Immature natural killer cell (primary cell): ENCODE measurements at regions not wholly inside any gene's neighbourhood (a gene's known extent, or its start where the extent isn't known, plus 50 kb on each side); places are given as distances from the start of the nearest gene placed in this dataset.

Experiments used
- DNase-seq, 3 donors: peaks; one replicate each; pipeline ENCODE4 v3.0.0; 2022; ENCODE audit warnings: mixed read lengths in 1 of 3
- H3K27ac Mint-ChIP-seq, 6 donors: one replicate each; pipeline ENCODE4 v1.8.0; 2020; ENCODE audit warnings: mixed read lengths in 6 of 6, mild to moderate bottlenecking in 5 of 6, inconsistent platforms in 4 of 6, moderate library complexity in 3 of 6
- H3K27me3 Mint-ChIP-seq, 3 donors: one replicate each; pipeline ENCODE4 v1.8.0; 2020 to 2021; ENCODE audit warnings: low read depth in 3 of 3, mild to moderate bottlenecking in 3 of 3, mixed read lengths in 3 of 3, moderate library complexity in 3 of 3, inconsistent platforms in 1 of 3
- H3K36me3 Mint-ChIP-seq, 3 donors: one replicate each; pipeline ENCODE4 v1.8.0; 2020; ENCODE audit warnings: mixed read lengths in 3 of 3, inconsistent platforms in 2 of 3, mild to moderate bottlenecking in 2 of 3
- H3K4me1 Mint-ChIP-seq, 2 donors: one replicate each; pipeline ENCODE4 v1.8.0; 2020; ENCODE audit warnings: inconsistent platforms in 2 of 2, mild to moderate bottlenecking in 2 of 2, mixed read lengths in 2 of 2, moderate library complexity in 1 of 2
- H3K4me3 Mint-ChIP-seq, 5 donors: one replicate each; pipeline ENCODE4 v1.8.0; 2020; ENCODE audit warnings: mild to moderate bottlenecking in 5 of 5, mixed read lengths in 5 of 5, inconsistent platforms in 3 of 5, moderate library complexity in 3 of 5
- H3K9me3 Mint-ChIP-seq, 6 donors: one replicate each; pipeline ENCODE4 v1.8.0; 2020; ENCODE audit warnings: mild to moderate bottlenecking in 6 of 6, mixed read lengths in 6 of 6, inconsistent platforms in 4 of 6, moderate library complexity in 3 of 6

GRCh38 chr2:215850380-215850779 lies 163.0 kb downstream of the MREG start:
- no peak overlapping the region for H3K4me3 Mint-ChIP-seq
- H3K4me1 Mint-ChIP-seq = no peaks in the 10 kb centered on the region
- no peaks in the 10 kb centered on the region for H3K36me3 Mint-ChIP-seq
- no peak for DNase-seq
- no peak overlapping the region for H3K27ac Mint-ChIP-seq
- H3K27me3 Mint-ChIP-seq = peaks cover 0 to 3% (median 3%) of the 10 kb centered on the region in 3 donors
- H3K9me3 Mint-ChIP-seq = no peaks in the 10 kb centered on the region

- Mint-ChIP-seq H3K27ac (no peak overlapping the region), H3K4me1 (no peaks in the 10 kb centered on the region), H3K4me3 (no peak overlapping the region), H3K27me3 (peaks cover 0 to 3% (median 3%) of the 10 kb centered on the region in 3 donors), H3K9me3 (no peaks in the 10 kb centered on the region), H3K36me3 (no peaks in the 10 kb centered on the region)
- DNase-seq = no peak
Observed at GRCh38 chr2:215849771-215850170, 163.6 kb downstream of the MREG start.

GRCh38 chr2:215848698-215849097 lies 164.7 kb downstream of the MREG start:
- H3K27me3 Mint-ChIP-seq = peaks cover 0 to 3% (median 0%) of the 10 kb centered on the region in 3 donors
- no peak overlapping the region for H3K4me3 Mint-ChIP-seq
- H3K36me3 Mint-ChIP-seq = no peaks in the 10 kb centered on the region
- no peak for DNase-seq
- no peaks in the 10 kb centered on the region for H3K4me1 Mint-ChIP-seq
- H3K27ac Mint-ChIP-seq = no peak overlapping the region
- H3K9me3 Mint-ChIP-seq = no peaks in the 10 kb centered on the region

- no peak for DNase-seq
- no peak overlapping the region for H3K27ac Mint-ChIP-seq
- no peaks in the 10 kb centered on the region for H3K36me3 Mint-ChIP-seq
- H3K4me1 Mint-ChIP-seq = no peaks in the 10 kb centered on the region
- no peaks in the 10 kb centered on the region for H3K9me3 Mint-ChIP-seq
- H3K27me3 Mint-ChIP-seq = peaks cover 0 to 3% (median 0%) of the 10 kb centered on the region in 3 donors
- no peak overlapping the region for H3K4me3 Mint-ChIP-seq
Observed at GRCh38 chr2:215848146-215848545, 165.2 kb downstream of the MREG start.

GRCh38 chr2:215847718-215848117 lies 165.6 kb downstream of the MREG start:
- Mint-ChIP-seq H3K9me3 (no peaks in the 10 kb centered on the region), H3K4me3 (no peak overlapping the region), H3K36me3 (no peaks in the 10 kb centered on the region), H3K27ac (no peak overlapping the region), H3K27me3 (peaks cover 0 to 3% (median 0%) of the 10 kb centered on the region in 3 donors), H3K4me1 (no peaks in the 10 kb centered on the region)
- DNase-seq = no peak

GRCh38 chr2:215847056-215847455 lies 166.3 kb downstream of the MREG start:
- H3K9me3 Mint-ChIP-seq = no peaks in the 10 kb centered on the region
- H3K27me3 Mint-ChIP-seq = peaks cover 0 to 3% (median 0%) of the 10 kb centered on the region in 3 donors
- no peaks in the 10 kb centered on the region for H3K4me1 Mint-ChIP-seq
- H3K36me3 Mint-ChIP-seq = no peaks in the 10 kb centered on the region
- DNase-seq = no peak
- H3K4me3 Mint-ChIP-seq = no peak overlapping the region
- H3K27ac Mint-ChIP-seq = no peak overlapping the region

GRCh38 chr2:215845839-215846586 lies 167.3 kb downstream of the MREG start:
- Mint-ChIP-seq H3K27ac (no peak overlapping the region), H3K27me3 (peaks cover 0 to 3% (median 0%) of the 10 kb centered on the region in 3 donors), H3K4me3 (no peak overlapping the region), H3K9me3 (no peaks in the 10 kb centered on the region), H3K36me3 (no peaks in the 10 kb centered on the region), H3K4me1 (no peaks in the 10 kb centered on the region)
- DNase-seq = no peak

GRCh38 chr2:215843579-215843978 lies 169.8 kb downstream of the MREG start:
- peaks cover 0 to 3% (median 0%) of the 10 kb centered on the region in 3 donors for H3K27me3 Mint-ChIP-seq
- no peak overlapping the region for H3K27ac Mint-ChIP-seq
- no peak for DNase-seq
- no peaks in the 10 kb centered on the region for H3K9me3 Mint-ChIP-seq
- H3K4me1 Mint-ChIP-seq = no peaks in the 10 kb centered on the region
- no peak overlapping the region for H3K4me3 Mint-ChIP-seq
- H3K36me3 Mint-ChIP-seq = no peaks in the 10 kb centered on the region

GRCh38 chr2:215841175-215841816 lies 172.1 kb downstream of the MREG start:
- no peaks in the 10 kb centered on the region for H3K9me3 Mint-ChIP-seq
- H3K4me3 Mint-ChIP-seq = no peak overlapping the region
- DNase-seq = no peak
- H3K4me1 Mint-ChIP-seq = no peaks in the 10 kb centered on the region
- no peaks in the 10 kb centered on the region for H3K36me3 Mint-ChIP-seq
- no peak overlapping the region for H3K27ac Mint-ChIP-seq
- H3K27me3 Mint-ChIP-seq = peaks cover 1 to 3% (median 2%) of the 10 kb centered on the region in 3 donors

GRCh38 chr2:215839816-215840215 lies 173.5 kb downstream of the MREG start:
- Mint-ChIP-seq H3K27ac (no peak overlapping the region), H3K36me3 (no peaks in the 10 kb centered on the region), H3K27me3 (peaks cover 2 to 3% (median 3%) of the 10 kb centered on the region in 3 donors), H3K4me1 (no peaks in the 10 kb centered on the region), H3K4me3 (no peak overlapping the region), H3K9me3 (no peaks in the 10 kb centered on the region)
- no peak for DNase-seq

GRCh38 chr2:215839309-215839708 lies 174.0 kb downstream of the MREG start:
- Mint-ChIP-seq H3K36me3 (no peaks in the 10 kb centered on the region), H3K27me3 (peaks cover 2 to 3% (median 3%) of the 10 kb centered on the region in 3 donors), H3K4me3 (no peak overlapping the region), H3K9me3 (no peaks in the 10 kb centered on the region), H3K27ac (no peak overlapping the region), H3K4me1 (no peaks in the 10 kb centered on the region)
- DNase-seq = no peak

- no peak overlapping the region for H3K4me3 Mint-ChIP-seq
- no peaks in the 10 kb centered on the region for H3K4me1 Mint-ChIP-seq
- no peaks in the 10 kb centered on the region for H3K36me3 Mint-ChIP-seq
- no peak overlapping the region for H3K27ac Mint-ChIP-seq
- no peak for DNase-seq
- H3K9me3 Mint-ChIP-seq = no peaks in the 10 kb centered on the region
- peaks cover 2 to 6% (median 3%) of the 10 kb centered on the region in 3 donors for H3K27me3 Mint-ChIP-seq
Observed at GRCh38 chr2:215836881-215837280, 176.5 kb downstream of the MREG start.

GRCh38 chr2:215835657-215836056 lies 177.7 kb downstream of the MREG start:
- Mint-ChIP-seq H3K27ac (no peak overlapping the region), H3K36me3 (no peaks in the 10 kb centered on the region), H3K4me3 (no peak overlapping the region), H3K9me3 (no peaks in the 10 kb centered on the region), H3K27me3 (peaks cover 2 to 7% (median 3%) of the 10 kb centered on the region in 3 donors), H3K4me1 (no peaks in the 10 kb centered on the region)
- DNase-seq = no peak

GRCh38 chr2:215835231-215835630 lies 178.1 kb downstream of the MREG start:
- Mint-ChIP-seq H3K27ac (no peak overlapping the region), H3K9me3 (no peaks in the 10 kb centered on the region), H3K27me3 (peaks cover 2 to 7% (median 3%) of the 10 kb centered on the region in 3 donors), H3K36me3 (no peaks in the 10 kb centered on the region), H3K4me1 (no peaks in the 10 kb centered on the region), H3K4me3 (no peak overlapping the region)
- no peak for DNase-seq
